DND-41 (cell line): ENCODE measurements at regions not wholly inside any gene's neighbourhood (a gene's known extent, or its start where the extent isn't known, plus 50 kb on each side); places are given as distances from the start of the nearest gene placed in this dataset.

ENCODE experiments used
- ATAC-seq: fragments of 200-7000 bp; cut with Tn5 transposase; 3 replicates; pipeline ENCODE4 v1.9.1; 2021; ENCODE audit warnings: low read depth; ENCODE audit not compliant: insufficient read depth
- DNase-seq: peaks from one replicate; pipeline ENCODE4 v3.0.0-alpha.2; 2020
- H2AFZ ChIP-seq: 2 replicates; pipeline ENCODE4 v1.6.0; 2012; ENCODE audit warnings: low read depth, low read length
- H3K27ac ChIP-seq: 2 replicates; pipeline ENCODE4 v1.5.1; 2012; ENCODE audit warnings: low read length, inconsistent platforms
- H3K27me3 ChIP-seq: fragments of 200-600 bp; sonication (generic); 2 replicates; pipeline ENCODE4 v1.6.0; 2012; ENCODE audit warnings: low read length, mild to moderate bottlenecking, inconsistent platforms; ENCODE audit not compliant: insufficient read depth, poor library complexity
- H3K36me3 ChIP-seq: 2 replicates; pipeline ENCODE4 v1.5.1; 2012; ENCODE audit warnings: low read length, inconsistent platforms; ENCODE audit not compliant: insufficient read depth
- H3K4me1 ChIP-seq: 2 replicates; pipeline ENCODE4 v1.5.1; 2012; ENCODE audit warnings: mild to moderate bottlenecking, low read length; ENCODE audit not compliant: insufficient read depth
- H3K4me2 ChIP-seq: 2 replicates; pipeline ENCODE4 v1.6.0; 2012; ENCODE audit warnings: mild to moderate bottlenecking, moderate library complexity, low read length, inconsistent platforms; ENCODE audit not compliant: insufficient read depth
- H3K4me3 ChIP-seq, 2 experiments: fragments of 200-600 bp in 1 of 2; shearing (Covaris generic) in 1 of 2; 2 replicates each; pipeline ENCODE4 v1.5.1; 2012 to 2016; ENCODE audit warnings: inconsistent platforms in 2 of 2, low read length in 2 of 2, mild to moderate bottlenecking in 2 of 2, low read depth in 1 of 2, moderate library complexity in 1 of 2
- H3K79me2 ChIP-seq: 2 replicates; pipeline ENCODE4 v1.6.0; 2012; ENCODE audit warnings: low read length, inconsistent platforms; ENCODE audit not compliant: insufficient read depth
- H3K9ac ChIP-seq: 2 replicates; pipeline ENCODE4 v1.6.0; 2012; ENCODE audit warnings: low read depth, mild to moderate bottlenecking, inconsistent platforms, low read length, moderate library complexity
- H3K9me3 ChIP-seq: 2 replicates; pipeline ENCODE4 v1.5.1; 2012; ENCODE audit warnings: low read length, moderate library complexity, mild to moderate bottlenecking, inconsistent platforms; ENCODE audit not compliant: insufficient read depth, severe bottlenecking
- H4K20me1 ChIP-seq: 2 replicates; pipeline ENCODE4 v1.6.0; 2012; ENCODE audit warnings: low read length; ENCODE audit not compliant: insufficient read depth
- CTCF ChIP-seq: IDR thresholded peaks from 2 replicates; pipeline ENCODE4 v1.5.1; 2012; ENCODE audit warnings: borderline replicate concordance, low read length, moderate library complexity, mild to moderate bottlenecking; ENCODE audit not compliant: poor library complexity, severe bottlenecking; ENCODE audit errors: extremely low read depth
- EZH2 ChIP-seq: IDR thresholded peaks from 3 replicates; pipeline ENCODE4 v1.6.1; 2012; ENCODE audit warnings: borderline replicate concordance, low read depth, mild to moderate bottlenecking, moderate library complexity, low read length, inconsistent platforms; ENCODE audit not compliant: severe bottlenecking

- Histone ChIP-seq H3K9ac (no peak overlapping the region), H2AFZ (no peak overlapping the region), H3K9me3 (no peaks in the 10 kb centered on the region), H3K4me2 (no peak overlapping the region), H4K20me1 (peaks cover 5% of the 10 kb centered on the region; the same call in 1 of the 2 replicates), H3K4me3 (no peak overlapping the region), H3K27me3 (no peaks in the 10 kb centered on the region), H3K27ac (no peak overlapping the region), H3K79me2 (peaks cover 57% of the 10 kb centered on the region), H3K4me1 (0 out of 2 replicates have a peak, but pooled peaks cover 6% of the 10 kb centered on the region), H3K36me3 (no peaks in the 10 kb centered on the region; the same call in none of the 2 replicates)
- no peak for DNase-seq
- peak; percentile 42; the same call in 2 of the 3 replicates for ATAC-seq
- TF ChIP-seq CTCF (no peak), EZH2 (no peak)
Observed at GRCh38 chr4:176981074-176981473, 188.4 kb upstream of the VEGFC start.

GRCh38 chr4:176981551-176981950 lies 188.8 kb upstream of the VEGFC start:
- Histone ChIP-seq H3K27me3 (no peaks in the 10 kb centered on the region), H3K27ac (no peak overlapping the region), H3K9ac (no peak overlapping the region), H3K9me3 (no peaks in the 10 kb centered on the region), H2AFZ (no peak overlapping the region), H3K4me2 (no peak overlapping the region), H4K20me1 (peaks cover 7% of the 10 kb centered on the region; the same call in 1 of the 2 replicates), H3K79me2 (peaks cover 61% of the 10 kb centered on the region), H3K4me1 (0 out of 2 replicates have a peak, but pooled peaks cover 6% of the 10 kb centered on the region), H3K36me3 (no peaks in the 10 kb centered on the region; the same call in none of the 2 replicates), H3K4me3 (no peak overlapping the region)
- no peak for DNase-seq
- ATAC-seq, result no peak
- TF ChIP-seq CTCF (no peak), EZH2 (no peak)

- peaks cover 21% of the 10 kb centered on the region; the same call in 1 of the 2 replicates for H4K20me1 ChIP-seq
- DNase-seq (no peak), ATAC-seq (no peak)
- H3K4me3 ChIP-seq, result no peak overlapping the region
- no peaks in the 10 kb centered on the region for H3K4me1 ChIP-seq
- no peaks in the 10 kb centered on the region for H3K36me3 ChIP-seq
- no peak overlapping the region for H3K9ac ChIP-seq
- H3K79me2 ChIP-seq, result peaks cover 85% of the 10 kb centered on the region
- H3K27ac ChIP-seq, result no peak overlapping the region
- no peaks in the 10 kb centered on the region for H3K27me3 ChIP-seq
- H3K9me3 ChIP-seq, result no peaks in the 10 kb centered on the region
- TF ChIP-seq EZH2, result no peak
- TF ChIP-seq CTCF, result no peak
- H2AFZ ChIP-seq, result no peak overlapping the region
- no peak overlapping the region for H3K4me2 ChIP-seq
Observed at GRCh38 chr4:176988226-176988625, 195.5 kb upstream of the VEGFC start.
